ENCODE measurements at regions not wholly inside any gene's neighbourhood (a gene's known extent, or its start where the extent isn't known, plus 50 kb on each side); places are given as distances from the start of the nearest gene placed in this dataset.
A peak's percentile ranks its signal among the peaks of the same experiment; 100 is the strongest.

GRCh38 chr4:170758988-170759387, 669.2 kb upstream of the AADAT start:
- H3K4me3 ChIP-seq (ENCODE audit: low read depth, low read length): no peak overlapping the region
- no peak for DNase-seq (ENCODE audit: low read depth in 4 of 6, low spot score in 6 of 6)
- H3K27me3 ChIP-seq (ENCODE audit: control insufficient read depth, insufficient read depth, low read length): no peaks in the 10 kb centered on the region
- H3K36me3 ChIP-seq (ENCODE audit: control insufficient read depth, insufficient read depth, low read length): no peaks in the 10 kb centered on the region
- WGBS (ENCODE audit: insufficient coverage): no CpG with 5 or more reads among the region's 4 CpGs
- no peaks in the 10 kb centered on the region for H3K9me3 ChIP-seq (ENCODE audit: control insufficient read depth, insufficient read depth, low read length)
- no peaks in the 10 kb centered on the region for H3K4me1 ChIP-seq (ENCODE audit: control insufficient read depth, insufficient read depth, low read length)
- no peak overlapping the region for H3K27ac ChIP-seq (ENCODE audit: low read depth, low read length)

- no CpG with 5 or more reads among the region's 5 CpGs for WGBS (ENCODE audit: insufficient coverage)
- Histone ChIP-seq H3K4me3 (ENCODE audit: low read depth, low read length) (no peak overlapping the region), H3K36me3 (ENCODE audit: control insufficient read depth, insufficient read depth, low read length) (no peaks in the 10 kb centered on the region), H3K27me3 (ENCODE audit: control insufficient read depth, insufficient read depth, low read length) (no peaks in the 10 kb centered on the region), H3K27ac (ENCODE audit: low read depth, low read length) (no peak overlapping the region), H3K4me1 (ENCODE audit: control insufficient read depth, insufficient read depth, low read length) (no peaks in the 10 kb centered on the region), H3K9me3 (ENCODE audit: control insufficient read depth, insufficient read depth, low read length) (no peaks in the 10 kb centered on the region)
- no peak for DNase-seq (ENCODE audit: low read depth in 4 of 6, low spot score in 6 of 6)
These were observed 660.8 kb upstream of the AADAT start for GRCh38 chr4:170750519-170750918.

- H3K9me3 ChIP-seq (ENCODE audit: control insufficient read depth, insufficient read depth, low read length): no peaks in the 10 kb centered on the region
- no peaks in the 10 kb centered on the region for H3K27me3 ChIP-seq (ENCODE audit: control insufficient read depth, insufficient read depth, low read length)
- H3K4me3 ChIP-seq (ENCODE audit: low read depth, low read length): no peak overlapping the region
- WGBS (ENCODE audit: insufficient coverage): no CpG with 5 or more reads among the region's 2 CpGs
- DNase-seq (ENCODE audit: low read depth in 4 of 6, low spot score in 6 of 6): no peak
- no peaks in the 10 kb centered on the region for H3K4me1 ChIP-seq (ENCODE audit: control insufficient read depth, insufficient read depth, low read length)
- H3K36me3 ChIP-seq (ENCODE audit: control insufficient read depth, insufficient read depth, low read length): no peaks in the 10 kb centered on the region
- no peak overlapping the region for H3K27ac ChIP-seq (ENCODE audit: low read depth, low read length)
These were observed 659.2 kb upstream of the AADAT start for GRCh38 chr4:170748975-170749374.

DNA sequence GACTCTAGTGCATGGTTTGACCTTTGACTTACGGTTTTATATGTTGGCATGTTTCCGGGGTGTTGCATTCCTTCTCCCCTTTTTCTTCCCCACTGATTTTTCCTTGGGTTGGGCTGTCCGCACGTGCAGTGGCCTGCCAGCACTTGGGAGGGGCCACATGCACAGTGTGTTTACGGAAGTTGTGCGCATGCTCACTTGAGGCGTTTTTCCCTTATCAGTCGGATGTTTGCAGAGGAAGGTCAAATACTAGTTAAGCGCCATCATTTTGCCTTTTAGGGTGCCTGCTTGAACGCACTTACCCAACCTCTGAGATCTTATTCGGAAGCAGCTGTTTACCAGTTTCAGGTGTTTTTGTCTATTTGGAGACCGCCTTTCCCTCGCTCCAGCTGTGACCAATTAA, 653.9 kb upstream of the AADAT start:
- Histone ChIP-seq H3K4me1 (ENCODE audit: control insufficient read depth, insufficient read depth, low read length) (no peaks in the 10 kb centered on the region), H3K4me3 (ENCODE audit: low read depth, low read length) (no peak overlapping the region), H3K9me3 (ENCODE audit: control insufficient read depth, insufficient read depth, low read length) (no peaks in the 10 kb centered on the region), H3K36me3 (ENCODE audit: control insufficient read depth, insufficient read depth, low read length) (no peaks in the 10 kb centered on the region), H3K27ac (ENCODE audit: low read depth, low read length) (no peak overlapping the region), H3K27me3 (ENCODE audit: control insufficient read depth, insufficient read depth, low read length) (no peaks in the 10 kb centered on the region)
- 93% methylated on average over 12 of the region's 13 CpGs for WGBS (ENCODE audit: insufficient coverage)
- DNase-seq (ENCODE audit: low read depth in 4 of 6, low spot score in 6 of 6): no peak

DNA sequence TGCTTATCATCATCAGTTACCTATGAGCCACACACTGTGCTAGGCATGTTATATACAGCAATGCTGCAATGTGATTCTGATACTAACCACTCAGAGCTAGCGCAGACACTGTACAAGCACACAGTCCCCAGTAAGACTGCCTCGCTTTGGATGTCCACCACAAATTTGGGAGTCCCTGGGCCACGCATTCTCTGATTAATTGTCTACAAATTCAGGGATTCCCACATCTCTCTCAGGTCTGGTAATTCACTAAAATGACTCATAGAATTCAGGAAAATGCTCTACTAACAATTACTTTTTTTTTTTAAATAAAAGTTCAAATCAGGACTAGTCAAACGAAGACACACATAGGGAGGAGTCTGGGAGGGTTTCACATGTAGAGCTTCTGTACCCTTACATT, 652.1 kb upstream of the AADAT start:
- Histone ChIP-seq H3K27ac (ENCODE audit: low read depth, low read length) (no peak overlapping the region), H3K36me3 (ENCODE audit: control insufficient read depth, insufficient read depth, low read length) (no peaks in the 10 kb centered on the region), H3K27me3 (ENCODE audit: control insufficient read depth, insufficient read depth, low read length) (no peaks in the 10 kb centered on the region), H3K4me3 (ENCODE audit: low read depth, low read length) (no peak overlapping the region), H3K4me1 (ENCODE audit: control insufficient read depth, insufficient read depth, low read length) (no peaks in the 10 kb centered on the region), H3K9me3 (ENCODE audit: control insufficient read depth, insufficient read depth, low read length) (no peaks in the 10 kb centered on the region)
- WGBS (ENCODE audit: insufficient coverage): 100% methylated on average over 3 of the region's 4 CpGs
- DNase-seq (ENCODE audit: low read depth in 4 of 6, low spot score in 6 of 6): no peak

GRCh38 chr4:170736710-170737109, 647.0 kb upstream of the AADAT start:
- DNase-seq (ENCODE audit: low read depth in 4 of 6, low spot score in 6 of 6): no peak
- no peak overlapping the region for H3K27ac ChIP-seq (ENCODE audit: low read depth, low read length)

GRCh38 chr4:170729897-170730296, 640.1 kb upstream of the AADAT start:
- H3K36me3 ChIP-seq (ENCODE audit: control insufficient read depth, insufficient read depth, low read length): no peaks in the 10 kb centered on the region
- no peaks in the 10 kb centered on the region for H3K27me3 ChIP-seq (ENCODE audit: control insufficient read depth, insufficient read depth, low read length)
- no CpG with 5 or more reads among the region's 3 CpGs for WGBS (ENCODE audit: insufficient coverage)
- H3K27ac ChIP-seq (ENCODE audit: low read depth, low read length): no peak overlapping the region
- H3K9me3 ChIP-seq (ENCODE audit: control insufficient read depth, insufficient read depth, low read length): no peaks in the 10 kb centered on the region
- DNase-seq (ENCODE audit: low read depth in 4 of 6, low spot score in 6 of 6): no peak
- no peaks in the 10 kb centered on the region for H3K4me1 ChIP-seq (ENCODE audit: control insufficient read depth, insufficient read depth, low read length)
- H3K4me3 ChIP-seq (ENCODE audit: low read depth, low read length): no peak overlapping the region

More at GRCh38 chr4:170736710-170737109, 647.0 kb upstream of the AADAT start:
- H3K9me3 ChIP-seq (ENCODE audit: control insufficient read depth, insufficient read depth, low read length): no peaks in the 10 kb centered on the region
- no peaks in the 10 kb centered on the region for H3K36me3 ChIP-seq (ENCODE audit: control insufficient read depth, insufficient read depth, low read length)
- H3K27me3 ChIP-seq (ENCODE audit: control insufficient read depth, insufficient read depth, low read length): no peaks in the 10 kb centered on the region
- no peaks in the 10 kb centered on the region for H3K4me1 ChIP-seq (ENCODE audit: control insufficient read depth, insufficient read depth, low read length)
- H3K4me3 ChIP-seq (ENCODE audit: low read depth, low read length): no peak overlapping the region

GRCh38 chr4:170729236-170729635, 639.5 kb upstream of the AADAT start:
- no peak for DNase-seq (ENCODE audit: low read depth in 4 of 6, low spot score in 6 of 6)
- H3K27me3 ChIP-seq (ENCODE audit: control insufficient read depth, insufficient read depth, low read length): no peaks in the 10 kb centered on the region
- no peaks in the 10 kb centered on the region for H3K36me3 ChIP-seq (ENCODE audit: control insufficient read depth, insufficient read depth, low read length)
- 20% methylated on average over 1 of the region's 4 CpGs for WGBS (ENCODE audit: insufficient coverage)
- H3K4me1 ChIP-seq (ENCODE audit: control insufficient read depth, insufficient read depth, low read length): no peaks in the 10 kb centered on the region
- no peak overlapping the region for H3K4me3 ChIP-seq (ENCODE audit: low read depth, low read length)
- no peaks in the 10 kb centered on the region for H3K9me3 ChIP-seq (ENCODE audit: control insufficient read depth, insufficient read depth, low read length)
- no peak overlapping the region for H3K27ac ChIP-seq (ENCODE audit: low read depth, low read length)

- H3K27ac ChIP-seq (ENCODE audit: low read depth, low read length): no peak overlapping the region
- DNase-seq (ENCODE audit: low read depth in 4 of 6, low spot score in 6 of 6): peak in 1 of 6 donors; percentile 24
- no peaks in the 10 kb centered on the region for H3K4me1 ChIP-seq (ENCODE audit: control insufficient read depth, insufficient read depth, low read length)
- H3K9me3 ChIP-seq (ENCODE audit: control insufficient read depth, insufficient read depth, low read length): no peaks in the 10 kb centered on the region
- no peaks in the 10 kb centered on the region for H3K36me3 ChIP-seq (ENCODE audit: control insufficient read depth, insufficient read depth, low read length)
- no CpG with 5 or more reads among the region's 1 CpG for WGBS (ENCODE audit: insufficient coverage)
- H3K4me3 ChIP-seq (ENCODE audit: low read depth, low read length): no peak overlapping the region
- H3K27me3 ChIP-seq (ENCODE audit: control insufficient read depth, insufficient read depth, low read length): no peaks in the 10 kb centered on the region
These were observed 634.4 kb upstream of the AADAT start for GRCh38 chr4:170724191-170724590.

DNA sequence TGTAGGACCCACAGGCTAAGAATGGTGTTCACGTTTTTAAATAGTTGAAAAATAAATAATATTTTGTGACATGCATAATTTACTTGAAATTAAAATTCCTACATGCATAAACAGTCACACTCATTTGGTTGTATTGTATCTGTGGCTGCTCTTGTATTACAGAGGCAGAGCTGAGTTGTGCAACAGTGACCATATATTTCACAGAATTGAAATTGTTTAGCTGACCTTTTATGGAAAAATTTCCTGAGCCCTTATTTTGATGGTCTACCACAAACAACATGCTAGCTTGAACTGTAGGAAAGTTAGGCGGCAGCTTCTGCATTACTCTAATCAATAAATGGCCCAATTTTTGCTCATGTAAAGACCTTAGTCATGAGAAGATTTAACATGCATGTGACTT, 633.4 kb upstream of the AADAT start:
- Histone ChIP-seq H3K9me3 (ENCODE audit: control insufficient read depth, insufficient read depth, low read length) (no peaks in the 10 kb centered on the region), H3K27ac (ENCODE audit: low read depth, low read length) (no peak overlapping the region), H3K4me3 (ENCODE audit: low read depth, low read length) (no peak overlapping the region), H3K27me3 (ENCODE audit: control insufficient read depth, insufficient read depth, low read length) (no peaks in the 10 kb centered on the region), H3K4me1 (ENCODE audit: control insufficient read depth, insufficient read depth, low read length) (no peaks in the 10 kb centered on the region), H3K36me3 (ENCODE audit: control insufficient read depth, insufficient read depth, low read length) (no peaks in the 10 kb centered on the region)
- DNase-seq (ENCODE audit: low read depth in 4 of 6, low spot score in 6 of 6): no peak
- WGBS (ENCODE audit: insufficient coverage): 100% methylated on average over 1 of the region's 2 CpGs

Data from spinal cord (tissue), 9 donors.